NT2/D1 (cell line): ENCODE measurements at regions not wholly inside any gene's neighbourhood (a gene's known extent, or its start where the extent isn't known, plus 50 kb on each side); places are given as distances from the start of the nearest gene placed in this dataset.

Source experiments
- DNase-seq: peaks from one replicate; pipeline ENCODE4 v3.0.0-alpha.2; 2011; ENCODE audit warnings: low read depth, low spot score
- H3K27me3 ChIP-seq: 2 replicates; pipeline ENCODE4 v1.6.0; 2011; ENCODE audit warnings: mild to moderate bottlenecking; ENCODE audit not compliant: insufficient read length, insufficient read depth
- H3K36me3 ChIP-seq: 2 replicates; pipeline ENCODE4 v1.6.1; 2011; ENCODE audit warnings: mild to moderate bottlenecking, low read length, mixed read lengths; ENCODE audit not compliant: insufficient read depth, insufficient read length
- H3K4me1 ChIP-seq: 2 replicates; pipeline ENCODE4 v1.5.1; 2011; ENCODE audit not compliant: insufficient read depth, insufficient read length
- H3K4me3 ChIP-seq: 2 replicates; pipeline ENCODE4 v1.5.1; 2011; ENCODE audit warnings: low read depth; ENCODE audit not compliant: insufficient read length
- H3K9ac ChIP-seq: 2 replicates; pipeline ENCODE4 v1.6.0; 2011; ENCODE audit warnings: low read depth; ENCODE audit not compliant: insufficient read length
- H3K9me3 ChIP-seq: 2 replicates; pipeline ENCODE4 v1.5.1; 2011; ENCODE audit warnings: mild to moderate bottlenecking, low read length; ENCODE audit not compliant: insufficient read depth
- SUZ12 ChIP-seq: IDR thresholded peaks from 2 replicates; pipeline ENCODE4 v1.6.1; 2011; ENCODE audit not compliant: insufficient read length, insufficient read depth; ENCODE audit errors: extremely low read depth
- YY1 ChIP-seq: IDR thresholded peaks from 2 replicates; pipeline ENCODE4 v1.6.1; 2011; ENCODE audit not compliant: insufficient read length, insufficient read depth
- ZNF274 ChIP-seq: IDR thresholded peaks from 2 replicates; pipeline ENCODE4 v1.6.1; 2011; ENCODE audit warnings: mild to moderate bottlenecking, low read depth, low read length

GRCh38 chr11:23719016-23719415 lies 777.8 kb upstream of the LUZP2 start:
- DNase-seq, result no peak
- Histone ChIP-seq H3K36me3 (no peaks in the 10 kb centered on the region), H3K9ac (no peak overlapping the region), H3K4me1 (no peaks in the 10 kb centered on the region), H3K9me3 (no peaks in the 10 kb centered on the region), H3K4me3 (no peak overlapping the region), H3K27me3 (no peaks in the 10 kb centered on the region)
- no peak for TF ChIP-seq SUZ12
- TF ChIP-seq ZNF274, result no peak
- no peak for TF ChIP-seq YY1

- DNase-seq, result no peak
- TF ChIP-seq YY1 (no peak), ZNF274 (no peak), SUZ12 (no peak)
- no peaks in the 10 kb centered on the region for H3K27me3 ChIP-seq
- no peaks in the 10 kb centered on the region for H3K4me1 ChIP-seq
- no peaks in the 10 kb centered on the region for H3K9me3 ChIP-seq
- no peak overlapping the region for H3K9ac ChIP-seq
- H3K36me3 ChIP-seq, result no peaks in the 10 kb centered on the region
- H3K4me3 ChIP-seq, result no peak overlapping the region
Measured at GRCh38 chr11:23723861-23724260, 773.0 kb upstream of the LUZP2 start.

- Histone ChIP-seq H3K9ac (no peak overlapping the region), H3K4me3 (no peak overlapping the region), H3K36me3 (no peaks in the 10 kb centered on the region), H3K27me3 (no peaks in the 10 kb centered on the region), H3K9me3 (no peaks in the 10 kb centered on the region), H3K4me1 (no peaks in the 10 kb centered on the region)
- TF ChIP-seq YY1, result no peak
- DNase-seq, result no peak
Measured at GRCh38 chr11:23725752-23726151, 771.1 kb upstream of the LUZP2 start.

DNA sequence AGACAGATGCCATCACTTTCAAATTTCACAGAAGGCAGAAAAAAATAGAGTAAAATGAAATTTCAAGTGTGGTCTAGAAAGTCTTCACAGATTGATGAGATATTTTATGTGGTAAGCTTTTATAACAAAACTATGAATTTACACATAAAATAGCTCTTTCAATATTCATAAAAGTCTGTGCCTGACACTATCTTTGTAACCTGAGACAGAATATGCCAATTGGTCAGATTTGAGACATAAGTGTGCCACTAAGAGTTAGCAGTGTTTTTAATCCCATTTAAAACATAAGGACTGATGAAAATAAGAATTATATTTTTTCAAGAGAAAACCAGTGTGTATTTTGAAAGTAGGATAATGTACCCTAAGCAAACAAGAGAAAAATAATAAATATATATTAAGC lies 769.5 kb upstream of the LUZP2 start:
- Histone ChIP-seq H3K4me1 (no peaks in the 10 kb centered on the region), H3K9ac (no peak overlapping the region), H3K27me3 (no peaks in the 10 kb centered on the region), H3K4me3 (no peak overlapping the region), H3K9me3 (no peaks in the 10 kb centered on the region), H3K36me3 (no peaks in the 10 kb centered on the region)
- no peak for TF ChIP-seq YY1
- no peak for TF ChIP-seq SUZ12
- TF ChIP-seq ZNF274, result no peak
- DNase-seq, result no peak

DNA sequence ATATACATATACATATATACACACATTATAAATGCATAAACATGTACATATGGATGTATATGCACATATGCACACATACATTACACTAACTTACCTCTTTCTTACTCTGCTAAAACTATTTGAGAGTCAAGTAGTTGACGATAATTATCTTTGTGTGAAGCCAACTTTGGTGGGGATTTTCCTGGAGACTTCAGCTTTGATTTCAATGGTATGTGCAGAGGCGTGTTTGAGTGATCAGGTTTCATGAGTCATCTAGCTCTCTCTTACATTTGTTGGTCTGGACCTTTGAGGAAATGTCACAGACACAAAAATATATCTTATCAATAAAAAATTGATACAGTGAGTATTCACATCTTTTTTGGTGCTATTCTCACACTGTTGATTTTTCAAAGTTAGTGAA lies 769.1 kb upstream of the LUZP2 start:
- no peak overlapping the region for H3K4me3 ChIP-seq
- H3K9ac ChIP-seq, result no peak overlapping the region
- TF ChIP-seq YY1, result no peak
- TF ChIP-seq SUZ12, result no peak
- TF ChIP-seq ZNF274, result no peak
- no peak for DNase-seq
- no peaks in the 10 kb centered on the region for H3K9me3 ChIP-seq
- no peaks in the 10 kb centered on the region for H3K4me1 ChIP-seq
- no peaks in the 10 kb centered on the region for H3K36me3 ChIP-seq
- H3K27me3 ChIP-seq, result no peaks in the 10 kb centered on the region

DNA sequence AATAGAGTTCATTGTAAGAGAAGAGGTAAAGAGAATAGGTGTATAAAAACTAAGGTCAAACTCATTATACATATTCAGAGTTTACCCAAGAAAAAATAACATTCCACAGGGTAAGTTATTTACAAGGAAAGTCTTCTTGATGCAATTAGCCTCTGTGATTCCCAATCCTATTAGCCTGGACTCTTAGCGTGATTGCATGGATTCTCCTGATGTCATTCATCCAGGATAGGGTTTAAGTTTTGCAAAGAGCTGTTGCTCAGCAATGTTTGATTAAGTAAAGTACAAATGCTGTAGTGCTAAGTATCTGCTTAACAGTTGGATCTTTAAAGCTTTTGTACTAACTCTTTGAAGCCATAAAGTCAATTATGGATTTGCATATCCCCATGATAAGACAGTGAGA lies 767.8 kb upstream of the LUZP2 start:
- no peak overlapping the region for H3K4me3 ChIP-seq
- TF ChIP-seq SUZ12 (no peak), YY1 (no peak), ZNF274 (no peak)
- H3K9ac ChIP-seq, result no peak overlapping the region
- no peak for DNase-seq
- no peaks in the 10 kb centered on the region for H3K27me3 ChIP-seq
- H3K4me1 ChIP-seq, result no peaks in the 10 kb centered on the region
- no peaks in the 10 kb centered on the region for H3K9me3 ChIP-seq
- H3K36me3 ChIP-seq, result no peaks in the 10 kb centered on the region

DNA sequence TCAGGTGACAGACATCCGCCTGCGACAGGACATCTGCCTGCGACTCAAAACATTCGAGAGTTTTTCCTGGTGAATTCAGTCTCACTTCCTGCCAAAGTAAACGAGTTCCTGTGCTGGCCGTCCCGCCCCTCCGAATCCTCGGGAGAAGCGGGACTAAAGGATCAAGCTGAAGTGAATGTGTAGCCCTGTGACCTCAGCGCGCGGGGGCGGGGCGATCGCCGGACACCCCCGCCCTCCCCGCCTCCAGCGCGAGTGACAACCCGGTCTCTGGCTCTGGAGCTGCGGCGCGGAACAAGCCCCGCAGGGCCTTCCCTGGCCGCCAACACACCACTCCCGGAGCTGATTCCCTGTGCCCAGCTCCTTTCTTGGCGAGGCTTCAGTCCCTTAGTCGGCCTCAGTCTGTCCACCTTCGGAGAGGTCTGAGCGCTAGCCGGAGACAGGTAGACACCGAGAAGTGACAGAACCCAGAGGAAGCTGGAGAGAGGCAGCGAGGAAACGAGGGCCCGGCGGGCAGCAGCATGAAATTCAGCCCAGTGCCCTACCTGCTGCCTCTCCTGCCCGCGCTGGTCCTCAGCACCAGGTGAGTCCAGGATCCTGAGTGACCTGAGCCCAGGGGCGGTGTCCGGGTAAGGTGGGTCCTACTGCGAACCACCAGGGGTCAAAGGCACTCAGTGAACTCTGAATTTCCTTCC lies 766.4 kb upstream of the LUZP2 start:
- Histone ChIP-seq H3K27me3 (no peaks in the 10 kb centered on the region), H3K4me3 (no peak overlapping the region), H3K4me1 (no peaks in the 10 kb centered on the region), H3K9ac (no peak overlapping the region), H3K9me3 (no peaks in the 10 kb centered on the region), H3K36me3 (no peaks in the 10 kb centered on the region)
- TF ChIP-seq YY1 (no peak), SUZ12 (no peak), ZNF274 (no peak)
- no peak for DNase-seq
